ENCODE measurements at regions not wholly inside any gene's neighbourhood (a gene's known extent, or its start where the extent isn't known, plus 50 kb on each side); places are given as distances from the start of the nearest gene placed in this dataset.
A peak's percentile ranks its signal among the peaks of the same experiment; 100 is the strongest.

DNA sequence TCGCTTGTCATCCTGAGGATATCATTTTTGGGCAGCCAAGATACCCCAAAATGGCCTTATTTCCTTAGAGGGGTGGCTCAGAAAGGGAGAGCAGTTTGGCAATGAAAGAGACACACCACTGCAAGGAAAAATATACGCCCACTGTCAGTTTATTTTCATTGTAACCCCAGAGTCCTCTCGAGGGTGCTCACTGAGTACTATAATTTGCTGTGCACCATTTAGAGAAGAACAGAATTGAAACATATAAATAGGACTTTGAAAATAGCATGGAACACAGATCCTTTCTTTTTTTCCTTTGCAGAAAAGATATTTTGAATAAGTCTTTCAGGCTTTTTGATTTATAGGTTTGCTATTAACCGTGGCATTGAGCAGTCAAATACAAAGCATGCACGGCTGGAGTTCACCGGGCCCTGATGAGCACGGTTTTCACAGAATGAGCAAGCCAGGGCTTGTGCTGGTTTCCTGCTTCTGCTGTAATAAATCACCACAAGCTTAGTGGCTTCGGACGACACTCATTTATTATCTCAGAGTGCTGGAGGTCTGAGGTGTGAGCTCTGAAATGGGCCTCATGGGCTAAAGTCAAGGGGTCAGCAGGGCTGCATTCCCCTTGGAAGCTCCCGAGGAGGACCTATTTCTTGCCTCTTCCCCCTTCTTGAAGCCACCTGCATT, 152.3 kb downstream of the ZNF664 start:
- Histone ChIP-seq H2BK20ac (ENCODE audit: low read length) (0 out of 2 replicates have a peak overlapping the region, but pooled peaks have one; percentile 61), H2BK120ac (replicated peaks; ENCODE audit: low read depth, low read length) (peak overlapping the region; percentile 28), H4K8ac (ENCODE audit: extremely low read depth, insufficient read depth, low read length) (no peak overlapping the region; the same call in 1 of the 2 replicates), H3K9me3 (ENCODE audit: insufficient read depth in 2 of 2, low read depth in 1 of 2, low read length in 1 of 2) (no peaks in the 10 kb centered on the region), H2AK5ac (ENCODE audit: low read depth, low read length) (no peak overlapping the region), H2BK15ac (ENCODE audit: low read length) (no peak overlapping the region), H3K56ac (replicated peaks; ENCODE audit: insufficient read length, low read depth, low read length) (no peak overlapping the region), H3K4me2 (ENCODE audit: insufficient read depth in 1 of 2, low read depth in 2 of 2, low read length in 2 of 2) (no peak overlapping the region), H3K14ac (ENCODE audit: insufficient read length) (no peak overlapping the region), H3K79me2 (ENCODE audit: control insufficient read depth in 1 of 2, insufficient read depth in 2 of 2, low read length in 2 of 2) (no peaks in the 10 kb centered on the region), H3K4ac (replicated peaks; ENCODE audit: insufficient read length, low read depth, low read length) (peak overlapping the region; percentile 89), H3K27ac (ENCODE audit: low read depth, low read length) (no peak overlapping the region), H4K5ac (ENCODE audit: insufficient read length, low read depth, low read length) (no peak overlapping the region), H3K4me1 (replicated peaks in 1 of 4; ENCODE audit: control insufficient read depth in 3 of 4, insufficient read depth in 4 of 4, low read length in 3 of 4) (peaks cover 0 to 8% (median 1%) of the 10 kb centered on the region in 4 experiments; a peak in 4 of 7 replicates), H2BK12ac (ENCODE audit: low read depth, low read length) (peak overlapping the region; percentile 90; the same call in 1 of the 2 replicates), H2BK5ac (ENCODE audit: low read depth, low read length) (peak overlapping the region; percentile 77; the same call in 1 of the 2 replicates), H3K9ac (replicated peaks in 1 of 4; ENCODE audit: extremely low read depth in 1 of 4, low read depth in 3 of 4, low read length in 3 of 4) (no peak overlapping the region), H3K36me3 (ENCODE audit: control insufficient read depth in 2 of 4, insufficient read depth in 4 of 4, low read length in 3 of 4) (no peaks in the 10 kb centered on the region; a peak in 1 of 8 replicates), H3K23me2 (ENCODE audit: low read depth, low read length) (no peaks in the 10 kb centered on the region), H4K20me1 (replicated peaks in 1 of 2; ENCODE audit: control insufficient read depth in 1 of 2, insufficient read depth in 2 of 2, low read length in 2 of 2) (no peaks in the 10 kb centered on the region), H2AFZ (ENCODE audit: low read length) (no peak overlapping the region), H3K27me3 (replicated peaks in 1 of 4; ENCODE audit: control insufficient read depth in 3 of 4, extremely low read depth in 1 of 4, insufficient read depth in 3 of 4, low read length in 3 of 4) (no peaks in the 10 kb centered on the region; a peak in 1 of 7 replicates), H3K18ac (ENCODE audit: extremely low read depth, low read length) (no peak overlapping the region), H3K4me3 (ENCODE audit: extremely low read depth in 1 of 4, insufficient read depth in 2 of 4, low read depth in 3 of 4, low read length in 4 of 4) (no peak overlapping the region), H3K23ac (ENCODE audit: insufficient read length) (no peak overlapping the region), H4K91ac (replicated peaks; ENCODE audit: insufficient read length, low read length) (peak overlapping the region; percentile 44), H3K79me1 (ENCODE audit: low read depth, low read length) (no peaks in the 10 kb centered on the region)
- POLR2A ChIA-PET (ENCODE audit: partially characterized antibody) = interaction anchor here (1.2 kb wide), 1 partner anchor 16 kb away, joined by 4 read pairs; no protein-coding TSS in a partner anchor
- DNase-seq (ENCODE audit: low read depth in 1 of 2, low spot score in 2 of 2) = no peak
- CTCF ChIA-PET (ENCODE audit: partially characterized antibody) = interaction anchor here (1.0 kb wide), 1 partner anchor 89 kb away, joined by 3 read pairs; no protein-coding TSS in a partner anchor
- 82% methylated on average over 10 of the region's 10 CpGs; no CpG with 5 or more reads in 1 of the 2 experiments for WGBS, 2 experiments (ENCODE audit: extremely low coverage in 1 of 2, insufficient coverage in 1 of 2, insufficient read length in 1 of 2, insufficient replicate concordance in 2 of 2, low coverage in 1 of 2, low lambda C conversion rate in 2 of 2, missing lambda C conversion rate in 1 of 2)
- FAIRE-seq = no peak
- TF ChIP-seq POLR2AphosphoS5 (IDR thresholded peaks at IDR 0.05; ENCODE audit: low read depth, low read length) (no peak), GTF2F1 (IDR thresholded peaks at IDR 0.05; ENCODE audit: borderline replicate concordance, low read depth, low read length) (no peak), SP4 (IDR thresholded peaks at IDR 0.05; ENCODE audit: low read length) (no peak), NRF1 (IDR thresholded peaks at IDR 0.05; ENCODE audit: low read depth, low read length) (no peak), YY1 (IDR thresholded peaks at IDR 0.05; ENCODE audit: low read depth, low read length) (no peak), CBX5 (IDR thresholded peaks at IDR 0.05; ENCODE audit: low read depth, low read length) (no peak), MAFK (IDR thresholded peaks at IDR 0.05; ENCODE audit: low read depth, low read length) (no peak), RAD21 (IDR thresholded peaks at IDR 0.05 in 1 of 2, conservative IDR thresholded peaks at IDR 0.05 in 1 of 2; ENCODE audit: low read depth in 2 of 2, low read length in 2 of 2) (no peak), TEAD4 (IDR thresholded peaks at IDR 0.05; ENCODE audit: low read depth, low read length) (no peak), ZNF274 (IDR thresholded peaks at IDR 0.05; ENCODE audit: borderline replicate concordance, extremely low read depth, low read length) (no peak), CTBP2 (IDR thresholded peaks at IDR 0.05; ENCODE audit: borderline replicate concordance, insufficient read depth, insufficient read length, low read length) (no peak), TAF1 (IDR thresholded peaks at IDR 0.05; ENCODE audit: low read depth, low read length) (no peak), CEBPB (IDR thresholded peaks at IDR 0.05; ENCODE audit: low read depth, low read length) (no peak), POU5F1 (IDR thresholded peaks at IDR 0.05; ENCODE audit: low read depth, low read length) (no peak)
